Putamen (tissue), 1 donor: ENCODE measurements at regions not wholly inside any gene's neighbourhood (a gene's known extent, or its start where the extent isn't known, plus 50 kb on each side); places are given as distances from the start of the nearest gene placed in this dataset.
"Not testable (repeated sequence)": the region's sequence is repeated elsewhere in the genome, so short reads cannot be mapped to it uniquely, and the experiment has no call there.

Experiments used
- DNase-seq: peaks from one replicate; pipeline ENCODE4 v3.0.0-alpha.2; 2016; ENCODE audit warnings: low spot score

- DNase-seq: no peak
Measured at GRCh38 chr14:77985211-77985615, 185.0 kb upstream of the NRXN3 start.

- DNase-seq: no peak
Measured at GRCh38 chr14:77986773-77987172, 183.4 kb upstream of the NRXN3 start.

GRCh38 chr14:77988096-77988870 lies 181.9 kb upstream of the NRXN3 start:
- DNase-seq: no peak

GRCh38 chr14:77988970-77989369 lies 181.2 kb upstream of the NRXN3 start:
- DNase-seq: peak; percentile 95

DNA sequence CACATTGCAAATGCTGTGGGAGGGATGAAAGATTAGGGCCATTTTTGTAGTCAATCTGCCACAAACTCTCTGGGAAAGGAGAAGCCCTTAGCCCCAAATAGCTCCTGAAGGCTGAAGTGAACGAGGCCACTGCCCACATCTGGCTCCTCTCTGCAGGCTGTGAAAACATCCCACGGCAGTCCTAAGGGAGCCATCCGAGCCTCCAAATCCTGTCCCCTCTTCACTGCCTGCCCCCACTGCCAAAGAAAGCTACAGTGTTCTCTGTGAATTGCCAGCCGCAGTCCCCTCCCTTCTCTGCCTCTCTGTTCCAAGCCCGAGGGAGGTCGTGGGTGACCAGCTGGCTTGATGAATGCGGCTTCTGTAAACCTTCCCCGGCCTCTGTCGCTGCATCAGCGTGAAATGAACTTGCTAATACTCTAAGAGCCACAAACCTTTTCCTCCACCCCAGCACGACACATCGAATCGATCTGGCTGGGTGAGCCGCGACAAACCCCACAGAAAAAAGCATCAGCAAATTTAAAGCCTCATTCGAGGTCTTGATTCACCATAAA lies 180.7 kb upstream of the NRXN3 start:
- DNase-seq: peak; percentile 96

- no peak for DNase-seq
Measured at GRCh38 chr14:77990337-77990736, 179.8 kb upstream of the NRXN3 start.

GRCh38 chr14:77991128-77991772 lies 178.9 kb upstream of the NRXN3 start:
- no peak for DNase-seq

DNA sequence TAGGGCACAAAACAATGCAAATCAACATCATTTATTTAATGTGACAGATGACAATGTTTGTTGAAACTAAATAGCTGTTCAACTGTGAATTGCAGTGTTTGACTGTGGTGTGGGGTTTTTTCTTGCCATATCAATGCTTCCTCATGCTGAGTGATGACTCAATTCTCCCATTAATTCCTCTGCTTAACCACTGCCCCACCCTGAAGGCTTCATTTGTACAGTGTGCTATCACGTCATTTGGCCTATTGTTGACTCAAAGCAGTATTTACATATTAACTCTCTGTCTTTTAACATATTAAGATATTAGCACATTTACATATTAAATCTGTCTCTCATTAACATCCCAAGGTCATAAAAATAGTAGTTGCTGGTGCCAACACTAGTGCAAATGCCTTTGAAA lies 164.8 kb upstream of the NRXN3 start:
- no peak for DNase-seq

DNA sequence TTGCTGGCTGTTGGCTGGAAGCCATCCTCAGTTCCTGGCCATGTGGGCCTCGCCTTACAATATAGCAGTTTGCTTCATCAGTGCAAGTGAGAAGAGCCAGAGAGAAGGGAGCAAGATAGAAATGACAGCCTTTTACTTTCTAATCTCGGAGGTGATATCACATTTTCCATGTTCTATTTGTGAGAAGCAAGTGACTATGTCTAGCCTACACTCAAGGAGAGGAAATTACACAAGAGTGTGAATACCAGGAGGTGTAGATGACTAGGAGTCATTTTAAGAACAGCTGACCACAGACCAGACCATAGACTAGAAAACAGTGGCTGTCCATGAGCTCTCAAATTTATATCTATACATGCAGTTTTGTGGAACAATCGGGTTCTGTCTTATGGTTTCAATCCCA lies 163.0 kb upstream of the NRXN3 start:
- no peak for DNase-seq

DNA sequence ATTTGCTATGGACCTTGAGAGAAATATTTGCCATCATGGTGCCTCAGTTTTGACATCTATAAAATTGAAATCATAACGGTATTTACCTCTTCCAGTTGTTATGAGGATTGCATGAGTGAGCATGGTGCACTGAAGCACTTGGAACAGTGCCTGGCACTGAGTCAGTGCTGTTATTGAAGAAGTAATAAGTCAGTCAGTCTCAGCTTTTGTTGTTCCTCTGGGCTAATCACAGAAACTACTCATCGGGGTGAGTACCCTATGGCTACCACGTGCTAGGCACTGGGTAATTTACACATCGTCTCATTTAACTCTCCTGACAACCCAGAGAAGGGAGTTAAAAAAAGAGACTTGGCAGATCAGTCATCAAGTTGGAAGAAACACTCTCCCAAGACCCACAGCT lies 159.5 kb upstream of the NRXN3 start:
- no peak for DNase-seq

- not testable (repeated sequence) for DNase-seq
Measured at GRCh38 chr14:78013911-78014310, 156.3 kb upstream of the NRXN3 start.

- no peak for DNase-seq
Measured at GRCh38 chr14:78016532-78016931, 153.6 kb upstream of the NRXN3 start.

- no peak for DNase-seq
Measured at GRCh38 chr14:78018283-78018682, 151.9 kb upstream of the NRXN3 start.

DNA sequence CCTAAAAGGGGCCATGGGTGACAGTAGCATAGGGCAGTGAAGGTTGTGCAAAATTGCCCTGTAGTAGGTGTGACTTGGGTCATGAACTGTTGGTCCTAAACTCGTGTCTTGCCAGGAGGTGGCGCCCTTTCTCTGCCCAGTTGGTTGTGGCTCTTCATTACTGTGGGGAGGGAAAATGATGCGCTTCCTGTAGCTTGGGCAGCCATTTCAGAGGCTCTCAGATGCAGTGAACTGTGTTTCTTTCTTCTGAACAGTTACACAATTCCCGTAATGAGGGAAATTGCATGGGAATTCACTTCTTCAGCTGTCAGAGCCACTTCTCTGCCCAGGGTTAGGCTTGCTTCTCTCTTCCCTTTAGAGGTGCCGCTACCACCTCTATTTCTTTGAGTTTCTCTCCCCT lies 148.1 kb upstream of the NRXN3 start:
- DNase-seq: peak; percentile 17

DNA sequence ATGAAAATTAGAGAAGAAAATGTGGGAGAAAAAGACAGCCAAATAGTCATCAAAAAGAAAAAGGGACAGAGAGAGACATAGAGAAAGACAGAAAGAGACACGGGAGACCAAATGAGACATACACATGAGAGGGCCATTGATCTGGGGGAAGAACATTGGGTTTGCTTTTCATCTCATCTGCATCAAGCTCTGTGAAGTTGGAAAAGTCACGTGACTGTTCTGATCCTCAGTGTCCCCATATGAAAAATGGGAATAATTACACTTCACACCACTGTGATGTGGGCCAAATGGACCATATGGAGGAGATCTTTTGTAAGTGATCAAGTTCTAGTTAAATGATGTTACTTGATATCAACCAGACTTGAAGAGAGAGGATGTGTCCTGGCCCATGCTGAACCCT lies 147.1 kb upstream of the NRXN3 start:
- DNase-seq: no peak

DNA sequence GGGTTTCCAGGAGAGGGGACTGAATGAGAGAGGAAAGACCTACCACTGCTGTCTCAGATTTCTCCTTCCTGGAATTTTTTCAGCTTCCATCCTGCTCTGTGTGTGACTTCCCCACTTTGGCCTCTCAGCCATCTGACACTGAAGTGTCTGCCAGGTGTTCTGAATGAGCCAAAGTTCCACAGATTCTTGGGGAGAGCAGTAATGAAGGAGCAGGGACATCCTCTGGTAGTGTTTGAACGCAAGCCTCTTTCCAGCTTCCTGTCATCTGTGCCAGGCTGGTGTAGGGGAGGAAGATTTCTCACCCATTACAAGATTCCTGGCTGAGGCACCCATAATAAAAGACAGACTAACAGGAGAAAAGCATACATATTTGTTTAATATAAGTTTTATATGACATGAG lies 141.7 kb upstream of the NRXN3 start:
- DNase-seq: no peak

DNA sequence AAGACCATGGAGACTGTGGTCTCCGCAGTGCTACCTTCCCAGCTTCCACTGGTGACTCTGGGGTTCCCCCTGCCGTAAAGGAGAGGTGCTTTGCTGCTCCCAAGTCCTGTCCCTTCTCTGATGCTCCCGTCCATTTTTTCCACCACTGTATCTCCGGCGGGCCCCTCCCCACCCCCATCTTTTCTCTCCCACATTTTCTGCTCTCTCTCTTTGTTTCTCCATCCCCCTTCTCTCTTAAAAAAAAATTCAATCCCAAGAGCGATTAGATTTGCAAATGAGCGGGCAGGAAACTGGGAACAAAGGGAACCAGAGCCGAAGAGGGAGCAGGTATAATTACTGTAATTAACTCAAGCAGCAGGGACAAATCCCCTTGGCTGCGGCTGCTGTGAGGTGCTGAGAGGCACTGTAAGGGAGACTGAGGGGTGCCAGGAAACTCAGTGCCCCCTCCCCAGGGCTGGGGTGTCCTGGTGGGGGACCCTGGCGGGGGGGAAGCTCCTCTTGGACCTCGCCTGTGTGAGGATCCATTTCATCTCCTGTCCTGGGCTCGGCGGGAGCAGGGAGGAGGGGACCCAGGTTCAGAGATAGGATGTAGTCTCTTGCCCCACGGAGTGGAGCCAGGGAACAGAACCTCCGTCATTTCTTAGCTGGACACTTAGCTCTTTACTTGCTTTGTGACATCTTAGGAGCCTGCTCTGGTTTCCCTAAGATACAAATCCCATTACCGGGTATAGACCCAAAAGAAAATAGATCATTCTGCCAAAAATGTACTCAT lies 140.4 kb upstream of the NRXN3 start:
- DNase-seq: peak; percentile 44

- DNase-seq: no peak
Measured at GRCh38 chr14:78043349-78043748, 126.8 kb upstream of the NRXN3 start.

DNA sequence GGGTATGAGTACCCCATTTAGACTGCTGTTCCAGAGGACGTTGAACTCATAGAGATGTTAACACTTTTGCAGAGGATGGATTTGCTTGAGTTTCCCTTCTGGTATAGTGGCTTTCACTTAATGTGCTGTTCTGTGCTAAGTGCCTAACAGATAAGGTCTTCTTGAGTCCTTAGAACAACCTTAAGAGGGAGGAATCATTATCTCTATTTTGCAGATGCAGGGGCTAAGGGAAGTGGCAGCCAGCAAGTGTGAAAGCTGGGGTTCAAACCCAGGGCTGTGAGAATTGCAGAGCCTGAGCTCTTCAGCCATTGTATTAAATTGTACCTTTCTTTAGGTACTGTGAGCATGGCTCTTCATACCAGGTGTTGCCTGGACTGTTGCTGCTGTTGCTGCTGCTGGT lies 122.1 kb upstream of the NRXN3 start:
- DNase-seq: no peak

DNA sequence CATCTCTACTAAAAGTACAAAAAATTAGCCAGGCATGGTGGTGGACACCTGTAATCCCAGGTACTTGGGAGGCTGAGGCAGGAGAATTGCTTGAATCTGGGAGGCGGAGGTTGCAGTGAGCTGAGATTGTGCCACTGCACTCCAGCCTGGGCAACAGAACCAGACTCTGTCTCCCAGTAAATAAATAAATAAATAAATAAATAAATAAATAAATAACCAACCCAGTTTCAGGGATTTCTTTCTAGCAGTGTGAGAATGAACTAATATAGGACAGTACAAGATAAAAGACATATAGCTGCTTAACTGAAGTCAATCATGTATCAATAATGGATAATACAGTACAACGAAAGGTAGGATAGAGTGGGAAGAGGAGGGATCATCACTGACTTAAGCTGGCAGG lies 113.3 kb upstream of the NRXN3 start:
- not testable (repeated sequence) for DNase-seq

DNA sequence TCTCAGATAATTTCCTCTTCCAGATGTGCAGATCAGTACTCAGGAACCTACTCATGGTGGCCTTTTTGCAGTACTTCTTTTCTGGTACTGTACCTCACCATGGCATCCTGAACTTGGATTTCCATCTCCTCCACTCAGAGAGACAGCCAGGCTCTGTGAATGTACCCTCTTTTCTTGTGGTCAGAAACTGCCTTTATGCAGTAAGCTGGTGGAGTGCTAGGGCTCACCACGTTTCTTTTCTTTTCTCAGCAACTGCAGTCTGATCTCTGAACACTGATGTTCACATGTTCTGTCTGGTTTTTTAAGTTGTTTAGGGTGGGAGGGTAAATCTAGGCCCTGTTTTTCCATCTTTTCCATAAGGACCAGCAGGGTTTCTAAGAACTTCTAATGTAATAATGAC lies 99.8 kb upstream of the NRXN3 start:
- DNase-seq: no peak

GRCh38 chr14:78071016-78071549 lies 99.1 kb upstream of the NRXN3 start:
- DNase-seq: no peak
